Skin of body (tissue), 1 donor: ENCODE measurements at regions not wholly inside any gene's neighbourhood (a gene's known extent, or its start where the extent isn't known, plus 50 kb on each side); places are given as distances from the start of the nearest gene placed in this dataset.

Source experiments
- DNase-seq: peaks from one replicate; lab custom pipeline; 2025; lab: John Stamatoyannopoulos, UW

GRCh38 chr11:70672991-70673653 is 274.8 kb downstream of the CTTN start:
- DNase-seq: no peak

- no peak for DNase-seq
Measured at GRCh38 chr11:70674605-70675004, 276.3 kb downstream of the CTTN start.

- no peak for DNase-seq
Measured at GRCh38 chr11:70675697-70676374, 277.5 kb downstream of the CTTN start.

- no peak for DNase-seq
Measured at GRCh38 chr11:70677232-70677916, 279.0 kb downstream of the CTTN start.

- no peak for DNase-seq
Measured at GRCh38 chr11:70678931-70679900, 280.9 kb downstream of the CTTN start.

GRCh38 chr11:70680781-70681281 is 282.5 kb downstream of the CTTN start:
- DNase-seq: no peak

GRCh38 chr11:70682056-70682455 is 283.7 kb downstream of the CTTN start:
- DNase-seq: no peak

GRCh38 chr11:70682760-70683159 is 284.4 kb downstream of the CTTN start:
- no peak for DNase-seq

- DNase-seq: no peak
Measured at GRCh38 chr11:70687716-70688115, 289.4 kb downstream of the CTTN start.

- no peak for DNase-seq
Measured at GRCh38 chr11:70688142-70688541, 289.8 kb downstream of the CTTN start.

GRCh38 chr11:70689764-70690163 is 291.4 kb downstream of the CTTN start:
- no peak for DNase-seq

GRCh38 chr11:70692131-70692530 is 293.8 kb downstream of the CTTN start:
- DNase-seq: no peak

GRCh38 chr11:70694371-70694770 is 296.0 kb downstream of the CTTN start:
- DNase-seq: no peak

GRCh38 chr11:70695086-70695960 is 297.0 kb downstream of the CTTN start:
- no peak for DNase-seq

GRCh38 chr11:70696076-70696475 is 297.7 kb downstream of the CTTN start:
- DNase-seq: no peak

- DNase-seq: no peak
Measured at GRCh38 chr11:70696564-70696963, 298.2 kb downstream of the CTTN start.

- no peak for DNase-seq
Measured at GRCh38 chr11:70697701-70698100, 299.4 kb downstream of the CTTN start.

- no peak for DNase-seq
Measured at GRCh38 chr11:70698871-70699270, 300.5 kb downstream of the CTTN start.

- no peak for DNase-seq
Measured at GRCh38 chr11:70699294-70700221, 301.2 kb downstream of the CTTN start.
